AG04449 (cell line): ENCODE measurements at regions not wholly inside any gene's neighbourhood (a gene's known extent, or its start where the extent isn't known, plus 50 kb on each side); places are given as distances from the start of the nearest gene placed in this dataset.

Experiments
- CTCF ChIA-PET: fragments of 350-600 bp; formaldehyde crosslinking; extraction: SDS; loops from one replicate; lab custom pipeline; 2021; ENCODE audit warnings: antibody characterized with exemption; lab: Yijun Ruan, JAX
- POLR2A ChIA-PET: fragments of 400-600, 350-600 bp; formaldehyde crosslinking; extraction: SDS; loops from one replicate; lab custom pipeline; 2020; ENCODE audit warnings: antibody characterized with exemption, inconsistent platforms; lab: Yijun Ruan, JAX
- DNase-seq: peaks from one replicate; pipeline ENCODE4 v3.0.0-alpha.2; 2010; ENCODE audit warnings: low read depth, low spot score
- H3K4me3 ChIP-seq: 2 replicates; pipeline ENCODE4 v1.5.1; 2011; ENCODE audit warnings: low read depth, mild to moderate bottlenecking, control low read depth, low read length
- TF ChIP-seq, protein P1 (sequence below): IDR thresholded peaks from one replicate; pipeline ENCODE4 v1.5.1; 2011; ENCODE audit warnings: mild to moderate bottlenecking, moderate library complexity, low read length, control low read depth, inconsistent platforms; ENCODE audit not compliant: insufficient read depth; ENCODE audit errors: missing control alignments

DNA sequence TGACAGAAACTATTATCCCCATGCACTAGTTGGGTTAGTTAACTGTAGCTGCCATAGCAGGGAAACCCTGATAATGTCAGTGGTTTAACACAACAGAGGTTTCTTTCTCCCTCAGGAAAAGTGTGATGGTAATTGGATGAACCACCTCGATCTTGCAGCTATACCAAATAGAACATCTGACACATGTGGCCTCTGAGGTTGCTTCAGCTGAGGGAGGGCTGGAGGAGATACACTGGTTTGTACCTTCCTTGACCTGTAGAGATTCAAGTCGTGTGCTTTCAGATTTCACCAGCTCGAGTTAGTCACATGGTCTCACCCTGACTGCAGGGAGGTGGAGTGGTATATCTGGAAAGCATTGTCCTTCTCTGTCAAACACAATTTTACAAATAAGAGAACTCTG is 147.2 kb upstream of the SFRP2 start:
- ChIA-PET CTCF (no interaction called here), POLR2A (no interaction called here)
- no peak for DNase-seq
- TF ChIP-seq, protein P1, sequence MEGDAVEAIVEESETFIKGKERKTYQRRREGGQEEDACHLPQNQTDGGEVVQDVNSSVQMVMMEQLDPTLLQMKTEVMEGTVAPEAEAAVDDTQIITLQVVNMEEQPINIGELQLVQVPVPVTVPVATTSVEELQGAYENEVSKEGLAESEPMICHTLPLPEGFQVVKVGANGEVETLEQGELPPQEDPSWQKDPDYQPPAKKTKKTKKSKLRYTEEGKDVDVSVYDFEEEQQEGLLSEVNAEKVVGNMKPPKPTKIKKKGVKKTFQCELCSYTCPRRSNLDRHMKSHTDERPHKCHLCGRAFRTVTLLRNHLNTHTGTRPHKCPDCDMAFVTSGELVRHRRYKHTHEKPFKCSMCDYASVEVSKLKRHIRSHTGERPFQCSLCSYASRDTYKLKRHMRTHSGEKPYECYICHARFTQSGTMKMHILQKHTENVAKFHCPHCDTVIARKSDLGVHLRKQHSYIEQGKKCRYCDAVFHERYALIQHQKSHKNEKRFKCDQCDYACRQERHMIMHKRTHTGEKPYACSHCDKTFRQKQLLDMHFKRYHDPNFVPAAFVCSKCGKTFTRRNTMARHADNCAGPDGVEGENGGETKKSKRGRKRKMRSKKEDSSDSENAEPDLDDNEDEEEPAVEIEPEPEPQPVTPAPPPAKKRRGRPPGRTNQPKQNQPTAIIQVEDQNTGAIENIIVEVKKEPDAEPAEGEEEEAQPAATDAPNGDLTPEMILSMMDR: no peak
- no peak overlapping the region for H3K4me3 ChIP-seq

DNA sequence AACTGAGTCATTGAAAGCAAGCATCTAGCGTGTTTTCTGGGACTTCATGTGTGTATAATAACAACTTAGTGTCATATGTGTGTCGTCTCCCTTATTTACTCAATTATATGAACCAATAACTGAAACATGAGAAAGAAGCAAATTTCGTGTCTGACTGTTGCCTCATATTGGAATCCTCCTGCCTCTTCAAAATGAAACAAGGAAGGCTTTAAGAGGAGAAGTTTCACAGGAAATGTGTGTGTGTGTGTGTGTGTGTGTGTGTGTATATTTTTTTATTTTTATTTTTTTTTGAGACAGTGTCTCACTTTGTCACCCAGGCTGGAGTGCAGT is 145.8 kb upstream of the SFRP2 start:
- ChIA-PET CTCF (no interaction called here), POLR2A (no interaction called here)
- no peak overlapping the region for H3K4me3 ChIP-seq
- no peak for DNase-seq
- TF ChIP-seq, protein P1: no peak

- POLR2A ChIA-PET: no interaction called here
- DNase-seq: no peak
- no peak overlapping the region for H3K4me3 ChIP-seq
- TF ChIP-seq, protein P1: no peak
- CTCF ChIA-PET: no interaction called here
These were observed 145.2 kb upstream of the SFRP2 start for GRCh38 chr4:153933915-153934687.

GRCh38 chr4:153931804-153932203 is 142.9 kb upstream of the SFRP2 start:
- no peak for DNase-seq
- no peak overlapping the region for H3K4me3 ChIP-seq
- POLR2A ChIA-PET: no interaction called here
- TF ChIP-seq, protein P1: no peak
- CTCF ChIA-PET: no interaction called here

GRCh38 chr4:153929675-153930074 is 140.8 kb upstream of the SFRP2 start:
- no peak for DNase-seq
- TF ChIP-seq, protein P1: no peak
- ChIA-PET POLR2A (no interaction called here), CTCF (no interaction called here)
- H3K4me3 ChIP-seq: no peak overlapping the region

DNA sequence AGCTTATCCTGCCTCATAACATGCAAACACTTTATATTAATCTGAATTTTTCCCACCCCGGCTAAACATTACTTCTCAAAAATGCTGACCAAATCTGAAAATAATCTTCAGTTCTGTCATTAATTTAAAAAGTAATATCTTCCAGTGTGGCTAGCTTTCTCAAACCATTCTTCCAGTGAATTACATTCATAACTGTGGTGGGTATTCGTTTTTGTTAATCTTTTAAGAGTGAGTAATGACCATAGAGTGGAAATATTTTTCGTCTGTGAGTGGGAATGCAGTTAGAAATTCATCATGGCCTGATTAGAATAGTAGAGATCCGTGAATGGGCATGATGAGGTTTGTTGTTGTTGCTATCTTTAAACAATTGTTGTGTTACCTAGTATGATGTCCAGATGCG is 138.6 kb upstream of the SFRP2 start:
- CTCF ChIA-PET: no interaction called here
- TF ChIP-seq, protein P1: no peak
- POLR2A ChIA-PET: no interaction called here
- DNase-seq: no peak
- no peak overlapping the region for H3K4me3 ChIP-seq
